ENCODE measurements at regions not wholly inside any gene's neighbourhood (a gene's known extent, or its start where the extent isn't known, plus 50 kb on each side); places are given as distances from the start of the nearest gene placed in this dataset.

- no peaks in the 10 kb centered on the region for H3K27me3 ChIP-seq
- H3K4me1 ChIP-seq: no peaks in the 10 kb centered on the region
- DNase-seq: no peak
- no peak overlapping the region for H3K4me3 ChIP-seq (ENCODE audit: low read depth, low read length)
- H3K9me3 ChIP-seq: no peaks in the 10 kb centered on the region
- TF ChIP-seq, protein P1, sequence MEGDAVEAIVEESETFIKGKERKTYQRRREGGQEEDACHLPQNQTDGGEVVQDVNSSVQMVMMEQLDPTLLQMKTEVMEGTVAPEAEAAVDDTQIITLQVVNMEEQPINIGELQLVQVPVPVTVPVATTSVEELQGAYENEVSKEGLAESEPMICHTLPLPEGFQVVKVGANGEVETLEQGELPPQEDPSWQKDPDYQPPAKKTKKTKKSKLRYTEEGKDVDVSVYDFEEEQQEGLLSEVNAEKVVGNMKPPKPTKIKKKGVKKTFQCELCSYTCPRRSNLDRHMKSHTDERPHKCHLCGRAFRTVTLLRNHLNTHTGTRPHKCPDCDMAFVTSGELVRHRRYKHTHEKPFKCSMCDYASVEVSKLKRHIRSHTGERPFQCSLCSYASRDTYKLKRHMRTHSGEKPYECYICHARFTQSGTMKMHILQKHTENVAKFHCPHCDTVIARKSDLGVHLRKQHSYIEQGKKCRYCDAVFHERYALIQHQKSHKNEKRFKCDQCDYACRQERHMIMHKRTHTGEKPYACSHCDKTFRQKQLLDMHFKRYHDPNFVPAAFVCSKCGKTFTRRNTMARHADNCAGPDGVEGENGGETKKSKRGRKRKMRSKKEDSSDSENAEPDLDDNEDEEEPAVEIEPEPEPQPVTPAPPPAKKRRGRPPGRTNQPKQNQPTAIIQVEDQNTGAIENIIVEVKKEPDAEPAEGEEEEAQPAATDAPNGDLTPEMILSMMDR (IDR thresholded peaks at IDR 0.05; ENCODE audit: low read depth, low read length): no peak
- no peaks in the 10 kb centered on the region for H3K36me3 ChIP-seq
Measured at GRCh38 chr3:98644168-98644567, 50.8 kb upstream of the CPOX start.

GRCh38 chr3:98645039-98645438 lies 51.6 kb upstream of the CPOX start:
- DNase-seq: no peak
- Histone ChIP-seq H3K27me3 (no peaks in the 10 kb centered on the region), H3K4me1 (no peaks in the 10 kb centered on the region), H3K4me3 (ENCODE audit: low read depth, low read length) (no peak overlapping the region), H3K36me3 (no peaks in the 10 kb centered on the region), H3K9me3 (no peaks in the 10 kb centered on the region)
- TF ChIP-seq, protein P1 (IDR thresholded peaks at IDR 0.05; ENCODE audit: low read depth, low read length): no peak

DNA sequence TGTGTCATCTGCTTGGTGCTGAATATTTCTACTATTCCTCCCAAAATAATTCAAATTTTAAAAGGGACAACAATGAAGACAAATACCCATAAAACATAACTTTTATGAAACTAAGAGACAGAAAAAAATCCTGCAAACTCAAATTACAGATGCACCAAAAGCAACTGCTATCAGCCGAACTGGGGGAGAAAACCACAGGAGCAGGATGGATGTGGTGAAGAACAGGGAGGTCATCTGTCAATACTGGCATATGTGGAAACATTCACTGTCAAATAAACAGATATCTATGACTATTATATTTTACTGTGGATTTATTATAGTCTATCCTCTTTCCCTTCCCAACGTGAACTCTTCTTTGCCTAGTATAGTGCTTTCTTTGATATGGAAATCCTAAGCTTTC lies 53.3 kb upstream of the CPOX start:
- Histone ChIP-seq H3K9me3 (no peaks in the 10 kb centered on the region), H3K36me3 (no peaks in the 10 kb centered on the region), H3K4me3 (ENCODE audit: low read depth, low read length) (no peak overlapping the region), H3K4me1 (no peaks in the 10 kb centered on the region), H3K27me3 (no peaks in the 10 kb centered on the region)
- TF ChIP-seq, protein P1 (IDR thresholded peaks at IDR 0.05; ENCODE audit: low read depth, low read length): no peak
- no peak for DNase-seq

DNA sequence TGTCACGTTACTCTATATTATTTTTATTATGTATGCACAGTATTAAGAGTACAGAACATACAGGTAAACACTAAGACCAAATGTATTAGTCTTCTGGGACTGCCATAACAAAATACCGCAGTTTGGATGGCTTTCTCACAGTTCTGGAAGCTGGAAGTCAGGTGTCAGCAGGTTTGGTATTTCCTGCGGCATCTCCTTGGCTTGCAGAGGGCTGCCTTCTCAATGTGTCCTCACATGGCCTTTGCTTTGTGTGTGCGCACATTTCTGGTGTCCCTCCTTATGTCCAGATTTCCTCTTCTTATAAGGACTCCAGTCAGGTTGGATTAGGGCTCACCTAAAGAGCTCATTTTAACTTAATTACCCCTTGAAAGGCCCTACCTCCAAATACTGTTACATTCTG lies 53.8 kb upstream of the CPOX start:
- no peaks in the 10 kb centered on the region for H3K36me3 ChIP-seq
- no peaks in the 10 kb centered on the region for H3K9me3 ChIP-seq
- H3K27me3 ChIP-seq: no peaks in the 10 kb centered on the region
- no peak overlapping the region for H3K4me3 ChIP-seq (ENCODE audit: low read depth, low read length)
- DNase-seq: no peak
- TF ChIP-seq, protein P1 (IDR thresholded peaks at IDR 0.05; ENCODE audit: low read depth, low read length): no peak
- no peaks in the 10 kb centered on the region for H3K4me1 ChIP-seq

- TF ChIP-seq, protein P1 (IDR thresholded peaks at IDR 0.05; ENCODE audit: low read depth, low read length): no peak
- H3K4me1 ChIP-seq: peaks cover 3% of the 10 kb centered on the region; the same call in 1 of the 2 replicates
- no peaks in the 10 kb centered on the region for H3K27me3 ChIP-seq
- no peak overlapping the region for H3K4me3 ChIP-seq (ENCODE audit: low read depth, low read length)
- no peaks in the 10 kb centered on the region for H3K36me3 ChIP-seq
- no peak for DNase-seq
- H3K9me3 ChIP-seq: no peaks in the 10 kb centered on the region
Measured at GRCh38 chr3:98650971-98651779, 57.8 kb upstream of the CPOX start.

GRCh38 chr3:98651780-98652077 lies 58.3 kb upstream of the CPOX start:
- no peaks in the 10 kb centered on the region for H3K36me3 ChIP-seq
- TF ChIP-seq, protein P1 (IDR thresholded peaks at IDR 0.05; ENCODE audit: low read depth, low read length): no peak
- DNase-seq: no peak
- H3K9me3 ChIP-seq: no peaks in the 10 kb centered on the region
- H3K4me3 ChIP-seq (ENCODE audit: low read depth, low read length): no peak overlapping the region
- H3K4me1 ChIP-seq: peaks cover 3% of the 10 kb centered on the region; the same call in 1 of the 2 replicates
- no peaks in the 10 kb centered on the region for H3K27me3 ChIP-seq

All from BE2C (cell line).